SK-N-SH (cell line): ENCODE measurements at regions not wholly inside any gene's neighbourhood (a gene's known extent, or its start where the extent isn't known, plus 50 kb on each side); places are given as distances from the start of the nearest gene placed in this dataset.

Experiments used
- CTCF ChIA-PET: fragments of 300-600, 350-600 bp; formaldehyde crosslinking; extraction: SDS; loops from one replicate; lab custom pipeline; 2021; lab: Yijun Ruan, JAX
- POLR2A ChIA-PET: fragments of 350-600 bp; sonication (Branson Sonifier 250); formaldehyde crosslinking; extraction: SDS; loops from one replicate; lab custom pipeline; 2020; ENCODE audit warnings: antibody characterized with exemption, inconsistent platforms; lab: Yijun Ruan, JAX
- DNase-seq: peaks from one replicate; pipeline ENCODE4 v3.0.0; 2012
- H2AFZ ChIP-seq: fragments of 200-600 bp; sonication (generic); 2 replicates; pipeline ENCODE4 v1.8.1; 2016; ENCODE audit warnings: antibody characterized with exemption, mild to moderate bottlenecking, low read depth
- H3F3A ChIP-seq: fragments of 200-600 bp; sonication (generic); replicated peaks from 2 replicates; pipeline ENCODE3; 2016; ENCODE audit warnings: antibody characterized with exemption, mild to moderate bottlenecking; ENCODE audit not compliant: insufficient read depth
- H3K27ac ChIP-seq, 2 experiments: fragments of 200-500 bp in 1 of 2; fragments of 200-600 bp in 1 of 2; sonication (Bioruptor generic) in 1 of 2; sonication (generic), shearing (Covaris generic) in 1 of 2; 2 replicates each; pipeline versions ENCODE4 v1.5.1 to v1.6.1; 2014 to 2016; ENCODE audit warnings: low read depth in 2 of 2, inconsistent platforms in 1 of 2, low read length in 1 of 2, mild to moderate bottlenecking in 1 of 2, mixed read lengths in 1 of 2
- H3K27me3 ChIP-seq: fragments of 200-600 bp; sonication (generic), shearing (Covaris generic); 2 replicates; pipeline ENCODE4 v1.6.1; 2016; ENCODE audit warnings: mixed run types; ENCODE audit not compliant: insufficient read depth
- H3K36me3 ChIP-seq, 2 experiments: fragments of 200-500 bp in 1 of 2; fragments of 200-600 bp in 1 of 2; sonication (Bioruptor generic) in 1 of 2; sonication (generic) in 1 of 2; replicated peaks in 1 of 2; 2 replicates each; pipeline versions ENCODE3 to v1.5.1; 2014 to 2016; ENCODE audit warnings: low read length in 1 of 2, mild to moderate bottlenecking in 1 of 2; ENCODE audit not compliant: insufficient read depth in 2 of 2, control insufficient read depth in 1 of 2
- H3K4me1 ChIP-seq, 2 experiments: fragments of 200-500 bp in 1 of 2; fragments of 200-600 bp in 1 of 2; sonication (Bioruptor generic) in 1 of 2; sonication (generic), shearing (Covaris generic) in 1 of 2; 2 replicates each; pipeline versions ENCODE4 v1.5.1 to v1.6.1; 2014 to 2016; ENCODE audit warnings: low read depth in 1 of 2, low read length in 1 of 2, mixed run types in 1 of 2; ENCODE audit not compliant: insufficient read depth in 2 of 2, control insufficient read depth in 1 of 2
- H3K4me2 ChIP-seq: fragments of 200-600 bp; sonication (generic), shearing (Covaris generic); 2 replicates; pipeline ENCODE4 v1.6.1; 2017; ENCODE audit warnings: mixed run types
- H3K4me3 ChIP-seq, 2 experiments: fragments of 200-500 bp in 1 of 2; fragments of 200-600 bp in 1 of 2; sonication (Bioruptor generic) in 1 of 2; sonication (generic), shearing (Covaris generic) in 1 of 2; 2 replicates each; pipeline versions ENCODE4 v1.5.1 to v1.8.1; 2014 to 2016; ENCODE audit warnings: low read depth in 2 of 2, inconsistent platforms in 1 of 2, low read length in 1 of 2, mild to moderate bottlenecking in 1 of 2, mixed read lengths in 1 of 2, moderate library complexity in 1 of 2
- H3K79me2 ChIP-seq: fragments of 200-600 bp; sonication (generic); 2 replicates; pipeline ENCODE4 v1.8.1; 2017; ENCODE audit warnings: mild to moderate bottlenecking; ENCODE audit not compliant: insufficient read depth
- H3K9ac ChIP-seq: fragments of 200-600 bp; sonication (generic); 2 replicates; pipeline ENCODE4 v1.6.1; 2017; ENCODE audit warnings: mixed run types
- H3K9me2 ChIP-seq: fragments of 200-600 bp; sonication (generic); 2 replicates; pipeline ENCODE4 v1.6.1; 2017; ENCODE audit warnings: mixed run types
- H3K9me3 ChIP-seq: fragments of 200-600 bp; sonication (generic); 2 replicates; pipeline ENCODE4 v1.6.1; 2017; ENCODE audit warnings: mixed run types, mild to moderate bottlenecking, moderate library complexity
- H4K20me1 ChIP-seq: fragments of 200-600 bp; sonication (generic); 2 replicates; pipeline ENCODE4 v1.6.1; 2017; ENCODE audit warnings: mild to moderate bottlenecking, mixed run types; ENCODE audit not compliant: insufficient read depth
- CTCF ChIP-seq: fragments of 200-600 bp; sonication (generic); IDR thresholded peaks from 2 replicates; pipeline ENCODE4 v1.6.1; 2017; ENCODE audit warnings: antibody characterized with exemption, mild to moderate bottlenecking, moderate library complexity
- FOSL2 ChIP-seq: IDR thresholded peaks from 2 replicates; pipeline ENCODE4 v1.4.0; 2012; ENCODE audit warnings: low read depth, mild to moderate bottlenecking, moderate library complexity, borderline replicate concordance
- FOXM1 ChIP-seq: IDR thresholded peaks from 2 replicates; pipeline ENCODE4 v1.4.0; 2012; ENCODE audit warnings: low read depth, mild to moderate bottlenecking
- GABPA ChIP-seq: IDR thresholded peaks from 2 replicates; pipeline ENCODE4 v1.4.0; 2012; ENCODE audit warnings: low read depth, mild to moderate bottlenecking
- GATA2 ChIP-seq: sonication (generic); formaldehyde crosslinking; IDR thresholded peaks from 2 replicates; pipeline ENCODE4 v1.5.0; 2020; ENCODE audit warnings: mild to moderate bottlenecking, missing genetic modification reagents
- IRF3 ChIP-seq: fragments of 150-350 bp; IDR thresholded peaks from 2 replicates; pipeline ENCODE4 v1.6.1; 2016; ENCODE audit warnings: mild to moderate bottlenecking, low read depth, low read length
- JUND ChIP-seq: IDR thresholded peaks from 2 replicates; pipeline ENCODE4 v1.4.0; 2012
- MAX ChIP-seq: IDR thresholded peaks from 2 replicates; pipeline ENCODE4 v1.4.0; 2012; ENCODE audit warnings: low read depth
- MEF2A ChIP-seq: IDR thresholded peaks from 2 replicates; pipeline ENCODE4 v1.4.0; 2012; ENCODE audit warnings: low read depth, borderline replicate concordance
- NFIC ChIP-seq: IDR thresholded peaks from 2 replicates; pipeline ENCODE4 v1.4.0; 2012; ENCODE audit warnings: borderline replicate concordance
- NRF1 ChIP-seq: IDR thresholded peaks from 2 replicates; pipeline ENCODE4 v1.6.1; 2012; ENCODE audit warnings: low read depth, mild to moderate bottlenecking, low read length
- PBX3 ChIP-seq: IDR thresholded peaks from 2 replicates; pipeline ENCODE4; 2012
- RFX5 ChIP-seq: IDR thresholded peaks from 2 replicates; pipeline ENCODE4 v1.6.1; 2012; ENCODE audit warnings: mild to moderate bottlenecking, improper control_type of control experiment, low read length
- RXRA ChIP-seq: IDR thresholded peaks from 2 replicates; pipeline ENCODE4 v1.4.0; 2012; ENCODE audit warnings: low read depth, mild to moderate bottlenecking, borderline replicate concordance
- SIN3A ChIP-seq: IDR thresholded peaks from 2 replicates; pipeline ENCODE4 v1.6.1; 2012; ENCODE audit warnings: low read depth, mild to moderate bottlenecking, low read length, moderate library complexity, borderline replicate concordance
- SMC3 ChIP-seq: IDR thresholded peaks from 2 replicates; pipeline ENCODE4 v1.6.1; 2012; ENCODE audit warnings: low read depth, low read length, improper control_type of control experiment
- TAF1 ChIP-seq: IDR thresholded peaks from 2 replicates; pipeline ENCODE4 v1.6.1; 2012; ENCODE audit warnings: low read depth, mild to moderate bottlenecking, low read length, moderate library complexity, borderline replicate concordance
- TEAD4 ChIP-seq: IDR thresholded peaks from 2 replicates; pipeline ENCODE4 v1.4.0; 2012; ENCODE audit warnings: mild to moderate bottlenecking, borderline replicate concordance; ENCODE audit not compliant: insufficient read depth
- YY1 ChIP-seq: IDR thresholded peaks from 2 replicates; pipeline ENCODE4 v1.4.0; 2012; ENCODE audit warnings: low read depth, mild to moderate bottlenecking
- WGBS: methylation state at CpG from one replicate; pipeline ENCODE4 v1.1.6; 2017; ENCODE audit warnings: low lambda C conversion rate; 5-methylcytosine and 5-hydroxymethylcytosine counted together
- TF ChIP-seq, protein P1 (sequence below): fragments of 150-350 bp; IDR thresholded peaks from 2 replicates; pipeline ENCODE4 v1.6.1; 2017; ENCODE audit warnings: antibody characterized with exemption, low read length, low read depth, borderline replicate concordance
- TF ChIP-seq, protein P2 (sequence below): IDR thresholded peaks from 2 replicates; pipeline ENCODE4 v1.6.1; 2012; ENCODE audit warnings: mild to moderate bottlenecking, low read depth, low read length, moderate library complexity

DNA sequence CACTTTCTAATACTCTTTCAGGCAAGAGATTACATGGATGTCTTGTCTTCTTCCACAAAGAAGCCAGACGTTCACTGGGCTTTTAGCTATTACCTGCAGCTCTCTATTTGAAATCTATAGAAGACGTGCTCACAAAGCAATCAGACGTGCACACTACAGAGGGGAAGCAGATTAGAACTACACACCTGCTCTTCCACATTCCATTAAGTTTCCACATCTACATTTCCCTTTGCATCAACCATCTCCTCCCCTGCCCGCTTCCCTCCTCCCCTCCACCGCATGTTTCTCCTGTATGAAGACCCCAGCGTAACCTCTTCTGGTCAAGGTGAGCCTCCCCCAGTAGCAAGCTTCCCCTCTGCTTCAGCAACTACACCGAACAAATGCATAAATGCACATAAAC, 119.8 kb downstream of the DHX15 start:
- Histone ChIP-seq H2AFZ (no peak overlapping the region), H3K4me1 (no peaks in the 10 kb centered on the region), H3K27ac (no peak overlapping the region), H3K79me2 (no peaks in the 10 kb centered on the region), H3K4me3 (no peak overlapping the region), H3K27me3 (peaks cover 46% of the 10 kb centered on the region), H3K9me3 (no peaks in the 10 kb centered on the region), H4K20me1 (no peaks in the 10 kb centered on the region), H3K4me2 (no peak overlapping the region), H3F3A (peaks cover 5% of the 10 kb centered on the region), H3K36me3 (no peaks in the 10 kb centered on the region), H3K9ac (no peak overlapping the region), H3K9me2 (no peaks in the 10 kb centered on the region)
- WGBS = 30% methylated on average over 7 of the region's 7 CpGs
- ChIA-PET CTCF (interaction anchor here (1.0 kb wide), 1 partner anchor 46 kb away, joined by 3 read pairs; no protein-coding TSS in a partner anchor), POLR2A (no interaction called here)
- TF ChIP-seq NRF1 (no peak), GATA2 (CRISPR knock-in tag) (no peak), JUND (no peak), SIN3A (no peak), FOSL2 (no peak), MEF2A (no peak), SMC3 (no peak), RXRA (no peak), NFIC (no peak)
- TF ChIP-seq, protein P1, sequence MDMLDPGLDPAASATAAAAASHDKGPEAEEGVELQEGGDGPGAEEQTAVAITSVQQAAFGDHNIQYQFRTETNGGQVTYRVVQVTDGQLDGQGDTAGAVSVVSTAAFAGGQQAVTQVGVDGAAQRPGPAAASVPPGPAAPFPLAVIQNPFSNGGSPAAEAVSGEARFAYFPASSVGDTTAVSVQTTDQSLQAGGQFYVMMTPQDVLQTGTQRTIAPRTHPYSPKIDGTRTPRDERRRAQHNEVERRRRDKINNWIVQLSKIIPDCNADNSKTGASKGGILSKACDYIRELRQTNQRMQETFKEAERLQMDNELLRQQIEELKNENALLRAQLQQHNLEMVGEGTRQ = no peak
- TF ChIP-seq, protein P2, sequence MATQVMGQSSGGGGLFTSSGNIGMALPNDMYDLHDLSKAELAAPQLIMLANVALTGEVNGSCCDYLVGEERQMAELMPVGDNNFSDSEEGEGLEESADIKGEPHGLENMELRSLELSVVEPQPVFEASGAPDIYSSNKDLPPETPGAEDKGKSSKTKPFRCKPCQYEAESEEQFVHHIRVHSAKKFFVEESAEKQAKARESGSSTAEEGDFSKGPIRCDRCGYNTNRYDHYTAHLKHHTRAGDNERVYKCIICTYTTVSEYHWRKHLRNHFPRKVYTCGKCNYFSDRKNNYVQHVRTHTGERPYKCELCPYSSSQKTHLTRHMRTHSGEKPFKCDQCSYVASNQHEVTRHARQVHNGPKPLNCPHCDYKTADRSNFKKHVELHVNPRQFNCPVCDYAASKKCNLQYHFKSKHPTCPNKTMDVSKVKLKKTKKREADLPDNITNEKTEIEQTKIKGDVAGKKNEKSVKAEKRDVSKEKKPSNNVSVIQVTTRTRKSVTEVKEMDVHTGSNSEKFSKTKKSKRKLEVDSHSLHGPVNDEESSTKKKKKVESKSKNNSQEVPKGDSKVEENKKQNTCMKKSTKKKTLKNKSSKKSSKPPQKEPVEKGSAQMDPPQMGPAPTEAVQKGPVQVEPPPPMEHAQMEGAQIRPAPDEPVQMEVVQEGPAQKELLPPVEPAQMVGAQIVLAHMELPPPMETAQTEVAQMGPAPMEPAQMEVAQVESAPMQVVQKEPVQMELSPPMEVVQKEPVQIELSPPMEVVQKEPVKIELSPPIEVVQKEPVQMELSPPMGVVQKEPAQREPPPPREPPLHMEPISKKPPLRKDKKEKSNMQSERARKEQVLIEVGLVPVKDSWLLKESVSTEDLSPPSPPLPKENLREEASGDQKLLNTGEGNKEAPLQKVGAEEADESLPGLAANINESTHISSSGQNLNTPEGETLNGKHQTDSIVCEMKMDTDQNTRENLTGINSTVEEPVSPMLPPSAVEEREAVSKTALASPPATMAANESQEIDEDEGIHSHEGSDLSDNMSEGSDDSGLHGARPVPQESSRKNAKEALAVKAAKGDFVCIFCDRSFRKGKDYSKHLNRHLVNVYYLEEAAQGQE = no peak
- no peak for DNase-seq

- Histone ChIP-seq H4K20me1 (no peaks in the 10 kb centered on the region), H3K4me3 (no peak overlapping the region), H3K4me1 (no peaks in the 10 kb centered on the region), H3K4me2 (no peak overlapping the region), H3K9me3 (no peaks in the 10 kb centered on the region), H3K27ac (no peak overlapping the region), H3F3A (no peaks in the 10 kb centered on the region), H3K36me3 (no peaks in the 10 kb centered on the region), H2AFZ (no peak overlapping the region), H3K27me3 (peaks cover 7% of the 10 kb centered on the region; the same call in 1 of the 2 replicates), H3K9me2 (no peaks in the 10 kb centered on the region), H3K79me2 (no peaks in the 10 kb centered on the region), H3K9ac (no peak overlapping the region)
- ChIA-PET POLR2A (no interaction called here), CTCF (interaction anchor here (1.1 kb wide), 1 partner anchor 16 kb away, joined by 3 read pairs; no protein-coding TSS in a partner anchor)
- WGBS = 7% methylated on average over 2 of the region's 2 CpGs
- DNase-seq = no peak
- no peak for TF ChIP-seq FOXM1
- TF ChIP-seq MAX = no peak
- TF ChIP-seq GABPA = no peak
- no peak for TF ChIP-seq TAF1
- no peak for TF ChIP-seq PBX3
- no peak for TF ChIP-seq TEAD4
- no peak for TF ChIP-seq CTCF
- TF ChIP-seq YY1 = no peak
- no peak for TF ChIP-seq SMC3
- no peak for TF ChIP-seq IRF3
- TF ChIP-seq RXRA = no peak
- TF ChIP-seq RFX5 = no peak
These were observed 127.9 kb downstream of the DHX15 start for GRCh38 chr4:24456431-24456830.
